ENCODE measurements at regions not wholly inside any gene's neighbourhood (a gene's known extent, or its start where the extent isn't known, plus 50 kb on each side); places are given as distances from the start of the nearest gene placed in this dataset.

- TF ChIP-seq POLR2A (IDR thresholded peaks at IDR 0.05; ENCODE audit: extremely low read depth, insufficient read length) = no peak
- no peak for TF ChIP-seq CTCF (IDR thresholded peaks at IDR 0.05; ENCODE audit: low read depth, low read length)
- TF ChIP-seq MYC (IDR thresholded peaks at IDR 0.05; ENCODE audit: low read depth, low read length) = no peak
- no peak for TF ChIP-seq MAX (IDR thresholded peaks at IDR 0.05; ENCODE audit: low read depth, low read length)
- H3K4me3 ChIP-seq (ENCODE audit: low read depth, low read length) = no peak overlapping the region
- DNase-seq (ENCODE audit: low read depth) = no peak
These were observed 259.6 kb downstream of the PTBP2 start for GRCh38 chr1:96981181-96981580.

GRCh38 chr1:96982118-96982517 is 260.5 kb downstream of the PTBP2 start:
- no peak for TF ChIP-seq CTCF (IDR thresholded peaks at IDR 0.05; ENCODE audit: low read depth, low read length)
- TF ChIP-seq MYC (IDR thresholded peaks at IDR 0.05; ENCODE audit: low read depth, low read length) = no peak
- no peak for TF ChIP-seq MAX (IDR thresholded peaks at IDR 0.05; ENCODE audit: low read depth, low read length)
- no peak for TF ChIP-seq POLR2A (IDR thresholded peaks at IDR 0.05; ENCODE audit: extremely low read depth, insufficient read length)
- DNase-seq (ENCODE audit: low read depth) = no peak

GRCh38 chr1:96983866-96984265 is 262.3 kb downstream of the PTBP2 start:
- H3K4me3 ChIP-seq (ENCODE audit: low read depth, low read length) = no peak overlapping the region
- no peak for DNase-seq (ENCODE audit: low read depth)
- TF ChIP-seq POLR2A (IDR thresholded peaks at IDR 0.05; ENCODE audit: extremely low read depth, insufficient read length) (no peak), MAX (IDR thresholded peaks at IDR 0.05; ENCODE audit: low read depth, low read length) (no peak)

More at GRCh38 chr1:96982118-96982517, 260.5 kb downstream of the PTBP2 start:
- H3K4me3 ChIP-seq (ENCODE audit: low read depth, low read length) = no peak overlapping the region

GRCh38 chr1:96987186-96987703 is 265.7 kb downstream of the PTBP2 start:
- TF ChIP-seq MYC (IDR thresholded peaks at IDR 0.05; ENCODE audit: low read depth, low read length) = no peak
- no peak for TF ChIP-seq MAX (IDR thresholded peaks at IDR 0.05; ENCODE audit: low read depth, low read length)
- TF ChIP-seq CTCF (IDR thresholded peaks at IDR 0.05; ENCODE audit: low read depth, low read length) = no peak
- TF ChIP-seq POLR2A (IDR thresholded peaks at IDR 0.05; ENCODE audit: extremely low read depth, insufficient read length) = no peak
- no peak for DNase-seq (ENCODE audit: low read depth)
- no peak overlapping the region for H3K4me3 ChIP-seq (ENCODE audit: low read depth, low read length)

- DNase-seq (ENCODE audit: low read depth) = no peak
- TF ChIP-seq MYC (IDR thresholded peaks at IDR 0.05; ENCODE audit: low read depth, low read length) = no peak
These were observed 267.7 kb downstream of the PTBP2 start for GRCh38 chr1:96989302-96989701.

GRCh38 chr1:96990136-96990535 is 268.6 kb downstream of the PTBP2 start:
- H3K4me3 ChIP-seq (ENCODE audit: low read depth, low read length) = no peak overlapping the region
- no peak for DNase-seq (ENCODE audit: low read depth)
- TF ChIP-seq MYC (IDR thresholded peaks at IDR 0.05; ENCODE audit: low read depth, low read length) (no peak), CTCF (IDR thresholded peaks at IDR 0.05; ENCODE audit: low read depth, low read length) (no peak), POLR2A (IDR thresholded peaks at IDR 0.05; ENCODE audit: extremely low read depth, insufficient read length) (no peak), MAX (IDR thresholded peaks at IDR 0.05; ENCODE audit: low read depth, low read length) (no peak)

More at GRCh38 chr1:96989302-96989701, 267.7 kb downstream of the PTBP2 start:
- no peak overlapping the region for H3K4me3 ChIP-seq (ENCODE audit: low read depth, low read length)

- TF ChIP-seq POLR2A (IDR thresholded peaks at IDR 0.05; ENCODE audit: extremely low read depth, insufficient read length) (no peak), MAX (IDR thresholded peaks at IDR 0.05; ENCODE audit: low read depth, low read length) (no peak), MYC (IDR thresholded peaks at IDR 0.05; ENCODE audit: low read depth, low read length) (no peak), CTCF (IDR thresholded peaks at IDR 0.05; ENCODE audit: low read depth, low read length) (no peak)
- DNase-seq (ENCODE audit: low read depth) = no peak
- no peak overlapping the region for H3K4me3 ChIP-seq (ENCODE audit: low read depth, low read length)
These were observed 269.7 kb downstream of the PTBP2 start for GRCh38 chr1:96991261-96991660.
